ENCODE measurements at regions not wholly inside any gene's neighbourhood (a gene's known extent, or its start where the extent isn't known, plus 50 kb on each side); places are given as distances from the start of the nearest gene placed in this dataset.

- TF ChIP-seq, protein P1, sequence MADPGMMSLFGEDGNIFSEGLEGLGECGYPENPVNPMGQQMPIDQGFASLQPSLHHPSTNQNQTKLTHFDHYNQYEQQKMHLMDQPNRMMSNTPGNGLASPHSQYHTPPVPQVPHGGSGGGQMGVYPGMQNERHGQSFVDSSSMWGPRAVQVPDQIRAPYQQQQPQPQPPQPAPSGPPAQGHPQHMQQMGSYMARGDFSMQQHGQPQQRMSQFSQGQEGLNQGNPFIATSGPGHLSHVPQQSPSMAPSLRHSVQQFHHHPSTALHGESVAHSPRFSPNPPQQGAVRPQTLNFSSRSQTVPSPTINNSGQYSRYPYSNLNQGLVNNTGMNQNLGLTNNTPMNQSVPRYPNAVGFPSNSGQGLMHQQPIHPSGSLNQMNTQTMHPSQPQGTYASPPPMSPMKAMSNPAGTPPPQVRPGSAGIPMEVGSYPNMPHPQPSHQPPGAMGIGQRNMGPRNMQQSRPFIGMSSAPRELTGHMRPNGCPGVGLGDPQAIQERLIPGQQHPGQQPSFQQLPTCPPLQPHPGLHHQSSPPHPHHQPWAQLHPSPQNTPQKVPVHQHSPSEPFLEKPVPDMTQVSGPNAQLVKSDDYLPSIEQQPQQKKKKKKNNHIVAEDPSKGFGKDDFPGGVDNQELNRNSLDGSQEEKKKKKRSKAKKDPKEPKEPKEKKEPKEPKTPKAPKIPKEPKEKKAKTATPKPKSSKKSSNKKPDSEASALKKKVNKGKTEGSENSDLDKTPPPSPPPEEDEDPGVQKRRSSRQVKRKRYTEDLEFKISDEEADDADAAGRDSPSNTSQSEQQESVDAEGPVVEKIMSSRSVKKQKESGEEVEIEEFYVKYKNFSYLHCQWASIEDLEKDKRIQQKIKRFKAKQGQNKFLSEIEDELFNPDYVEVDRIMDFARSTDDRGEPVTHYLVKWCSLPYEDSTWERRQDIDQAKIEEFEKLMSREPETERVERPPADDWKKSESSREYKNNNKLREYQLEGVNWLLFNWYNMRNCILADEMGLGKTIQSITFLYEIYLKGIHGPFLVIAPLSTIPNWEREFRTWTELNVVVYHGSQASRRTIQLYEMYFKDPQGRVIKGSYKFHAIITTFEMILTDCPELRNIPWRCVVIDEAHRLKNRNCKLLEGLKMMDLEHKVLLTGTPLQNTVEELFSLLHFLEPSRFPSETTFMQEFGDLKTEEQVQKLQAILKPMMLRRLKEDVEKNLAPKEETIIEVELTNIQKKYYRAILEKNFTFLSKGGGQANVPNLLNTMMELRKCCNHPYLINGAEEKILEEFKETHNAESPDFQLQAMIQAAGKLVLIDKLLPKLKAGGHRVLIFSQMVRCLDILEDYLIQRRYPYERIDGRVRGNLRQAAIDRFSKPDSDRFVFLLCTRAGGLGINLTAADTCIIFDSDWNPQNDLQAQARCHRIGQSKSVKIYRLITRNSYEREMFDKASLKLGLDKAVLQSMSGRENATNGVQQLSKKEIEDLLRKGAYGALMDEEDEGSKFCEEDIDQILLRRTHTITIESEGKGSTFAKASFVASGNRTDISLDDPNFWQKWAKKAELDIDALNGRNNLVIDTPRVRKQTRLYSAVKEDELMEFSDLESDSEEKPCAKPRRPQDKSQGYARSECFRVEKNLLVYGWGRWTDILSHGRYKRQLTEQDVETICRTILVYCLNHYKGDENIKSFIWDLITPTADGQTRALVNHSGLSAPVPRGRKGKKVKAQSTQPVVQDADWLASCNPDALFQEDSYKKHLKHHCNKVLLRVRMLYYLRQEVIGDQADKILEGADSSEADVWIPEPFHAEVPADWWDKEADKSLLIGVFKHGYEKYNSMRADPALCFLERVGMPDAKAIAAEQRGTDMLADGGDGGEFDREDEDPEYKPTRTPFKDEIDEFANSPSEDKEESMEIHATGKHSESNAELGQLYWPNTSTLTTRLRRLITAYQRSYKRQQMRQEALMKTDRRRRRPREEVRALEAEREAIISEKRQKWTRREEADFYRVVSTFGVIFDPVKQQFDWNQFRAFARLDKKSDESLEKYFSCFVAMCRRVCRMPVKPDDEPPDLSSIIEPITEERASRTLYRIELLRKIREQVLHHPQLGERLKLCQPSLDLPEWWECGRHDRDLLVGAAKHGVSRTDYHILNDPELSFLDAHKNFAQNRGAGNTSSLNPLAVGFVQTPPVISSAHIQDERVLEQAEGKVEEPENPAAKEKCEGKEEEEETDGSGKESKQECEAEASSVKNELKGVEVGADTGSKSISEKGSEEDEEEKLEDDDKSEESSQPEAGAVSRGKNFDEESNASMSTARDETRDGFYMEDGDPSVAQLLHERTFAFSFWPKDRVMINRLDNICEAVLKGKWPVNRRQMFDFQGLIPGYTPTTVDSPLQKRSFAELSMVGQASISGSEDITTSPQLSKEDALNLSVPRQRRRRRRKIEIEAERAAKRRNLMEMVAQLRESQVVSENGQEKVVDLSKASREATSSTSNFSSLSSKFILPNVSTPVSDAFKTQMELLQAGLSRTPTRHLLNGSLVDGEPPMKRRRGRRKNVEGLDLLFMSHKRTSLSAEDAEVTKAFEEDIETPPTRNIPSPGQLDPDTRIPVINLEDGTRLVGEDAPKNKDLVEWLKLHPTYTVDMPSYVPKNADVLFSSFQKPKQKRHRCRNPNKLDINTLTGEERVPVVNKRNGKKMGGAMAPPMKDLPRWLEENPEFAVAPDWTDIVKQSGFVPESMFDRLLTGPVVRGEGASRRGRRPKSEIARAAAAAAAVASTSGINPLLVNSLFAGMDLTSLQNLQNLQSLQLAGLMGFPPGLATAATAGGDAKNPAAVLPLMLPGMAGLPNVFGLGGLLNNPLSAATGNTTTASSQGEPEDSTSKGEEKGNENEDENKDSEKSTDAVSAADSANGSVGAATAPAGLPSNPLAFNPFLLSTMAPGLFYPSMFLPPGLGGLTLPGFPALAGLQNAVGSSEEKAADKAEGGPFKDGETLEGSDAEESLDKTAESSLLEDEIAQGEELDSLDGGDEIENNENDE (IDR thresholded peaks at IDR 0.05; ENCODE audit: insufficient replicate concordance, low read length): no peak
- no peak for TF ChIP-seq GTF2F1 (IDR thresholded peaks at IDR 0.05; ENCODE audit: borderline replicate concordance, low read depth, low read length)
- TF ChIP-seq RNF2 (IDR thresholded peaks at IDR 0.05; ENCODE audit: borderline replicate concordance, low read depth, low read length, missing control alignments, poor library complexity, severe bottlenecking): no peak
- TF ChIP-seq TEAD4 (IDR thresholded peaks at IDR 0.05; ENCODE audit: low read depth, low read length): no peak
- no peak for TF ChIP-seq GABPA (IDR thresholded peaks at IDR 0.05; ENCODE audit: borderline replicate concordance, insufficient read depth, low read length)
- no peak for TF ChIP-seq MAFK (IDR thresholded peaks at IDR 0.05; ENCODE audit: low read depth, low read length)
These were observed 136.1 kb upstream of the MID1 start (continued) for GRCh38 chrX:10756441-10756840.
